Activated CD8-positive, alpha-beta T cell treated with anti-CD3 and anti-CD28 coated beads for 36 hours (primary cell): ENCODE measurements at regions not wholly inside any gene's neighbourhood (a gene's known extent, or its start where the extent isn't known, plus 50 kb on each side); places are given as distances from the start of the nearest gene placed in this dataset.

Experiments used
- ATAC-seq: fragments of 200-7000 bp; cut with Tn5 transposase; one replicate; pipeline ENCODE4 v1.10.0; 2021; ENCODE audit warnings: mild to moderate bottlenecking, moderate library complexity
- CTCF ChIA-PET: fragments of 350-600 bp; sonication (Branson Sonifier 250); formaldehyde crosslinking; loops from one replicate; lab custom pipeline; 2021; ENCODE audit warnings: antibody characterized with exemption; lab: Charles Lee
- POLR2A ChIA-PET: fragments of 350-600 bp; sonication (Branson Sonifier 250); formaldehyde crosslinking; loops from one replicate; lab custom pipeline; 2021; ENCODE audit warnings: antibody characterized with exemption; lab: Charles Lee
- DNase-seq: peaks from one replicate; pipeline ENCODE4 v3.0.0-alpha.2; 2020
- H3K27ac Mint-ChIP-seq: one replicate; pipeline ENCODE4 v1.8.0; 2021; ENCODE audit warnings: mild to moderate bottlenecking, mixed read lengths
- H3K27me3 Mint-ChIP-seq: one replicate; pipeline ENCODE4 v1.8.0; 2021; ENCODE audit warnings: mixed read lengths
- H3K36me3 Mint-ChIP-seq: one replicate; pipeline ENCODE4 v1.8.0; 2021; ENCODE audit warnings: low read depth, mixed read lengths
- H3K4me1 Mint-ChIP-seq: one replicate; pipeline ENCODE4 v1.8.0; 2021; ENCODE audit warnings: low read depth, mixed read lengths
- H3K4me3 Mint-ChIP-seq: one replicate; pipeline ENCODE4 v1.8.0; 2021; ENCODE audit warnings: mild to moderate bottlenecking, moderate library complexity, mixed read lengths
- H3K9me3 Mint-ChIP-seq: one replicate; pipeline ENCODE4 v1.8.0; 2021; ENCODE audit warnings: mixed read lengths
- intact Hi-C: fragments of 100-400 bp; cut with micrococcal nuclease; formaldehyde crosslinking; loops from one replicate; pipeline ENCODE4 v1.10.0; 2022
- TF ChIP-seq, protein P1 (sequence below): fragments of 200-600 bp; IDR thresholded peaks from one replicate; pipeline ENCODE4 v1.8.0; 2022; ENCODE audit warnings: antibody characterized with exemption, mild to moderate bottlenecking

DNA sequence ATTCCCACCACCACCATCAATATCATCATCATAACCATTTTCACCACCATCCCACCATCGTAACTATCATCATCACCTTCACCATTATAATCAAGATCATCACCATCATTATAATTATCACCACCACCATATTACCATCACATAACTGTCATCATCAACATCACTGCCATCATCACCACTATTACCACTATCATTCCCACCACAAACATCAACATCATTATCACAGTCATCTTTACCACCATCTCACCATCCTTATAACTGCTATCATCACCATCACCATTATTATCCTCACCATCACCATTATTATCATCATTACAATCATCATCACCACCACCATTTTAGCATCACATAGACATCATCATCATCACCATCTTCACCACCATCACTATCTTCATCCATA is 167.1 kb upstream of the ZMIZ1 start:
- intact Hi-C loops, result no loop called here
- Mint-ChIP-seq H3K4me1 (no peaks in the 10 kb centered on the region), H3K27me3 (no peaks in the 10 kb centered on the region), H3K36me3 (no peaks in the 10 kb centered on the region), H3K27ac (no peak overlapping the region), H3K9me3 (peaks cover 2% of the 10 kb centered on the region), H3K4me3 (no peak overlapping the region)
- POLR2A ChIA-PET, result no interaction called here
- ATAC-seq (no peak), DNase-seq (no peak)
- TF ChIP-seq, protein P1, sequence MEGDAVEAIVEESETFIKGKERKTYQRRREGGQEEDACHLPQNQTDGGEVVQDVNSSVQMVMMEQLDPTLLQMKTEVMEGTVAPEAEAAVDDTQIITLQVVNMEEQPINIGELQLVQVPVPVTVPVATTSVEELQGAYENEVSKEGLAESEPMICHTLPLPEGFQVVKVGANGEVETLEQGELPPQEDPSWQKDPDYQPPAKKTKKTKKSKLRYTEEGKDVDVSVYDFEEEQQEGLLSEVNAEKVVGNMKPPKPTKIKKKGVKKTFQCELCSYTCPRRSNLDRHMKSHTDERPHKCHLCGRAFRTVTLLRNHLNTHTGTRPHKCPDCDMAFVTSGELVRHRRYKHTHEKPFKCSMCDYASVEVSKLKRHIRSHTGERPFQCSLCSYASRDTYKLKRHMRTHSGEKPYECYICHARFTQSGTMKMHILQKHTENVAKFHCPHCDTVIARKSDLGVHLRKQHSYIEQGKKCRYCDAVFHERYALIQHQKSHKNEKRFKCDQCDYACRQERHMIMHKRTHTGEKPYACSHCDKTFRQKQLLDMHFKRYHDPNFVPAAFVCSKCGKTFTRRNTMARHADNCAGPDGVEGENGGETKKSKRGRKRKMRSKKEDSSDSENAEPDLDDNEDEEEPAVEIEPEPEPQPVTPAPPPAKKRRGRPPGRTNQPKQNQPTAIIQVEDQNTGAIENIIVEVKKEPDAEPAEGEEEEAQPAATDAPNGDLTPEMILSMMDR, result no peak
- CTCF ChIA-PET, result no interaction called here

DNA sequence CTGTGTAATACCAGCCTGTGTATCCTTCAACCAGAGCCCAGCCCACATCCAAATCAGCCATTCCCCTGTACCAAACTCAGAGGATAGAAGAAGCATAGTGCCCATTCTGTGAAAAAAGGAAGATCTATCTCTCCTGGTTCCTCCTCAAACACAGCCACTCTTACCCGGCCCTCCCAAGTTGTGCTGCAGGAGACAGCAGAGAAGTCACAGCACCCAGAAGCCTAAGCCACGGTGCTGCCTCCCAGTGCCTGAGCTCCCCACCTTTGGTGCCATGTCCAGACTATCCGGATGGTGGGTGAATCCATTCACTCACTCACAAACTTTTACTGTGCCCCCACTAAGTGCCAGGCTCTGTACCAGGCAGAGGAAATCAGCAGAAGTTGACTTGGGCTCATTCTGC is 166.0 kb upstream of the ZMIZ1 start:
- ChIA-PET POLR2A (no interaction called here), CTCF (no interaction called here)
- H3K27ac Mint-ChIP-seq, result no peak overlapping the region
- TF ChIP-seq, protein P1, result no peak
- peaks cover 2% of the 10 kb centered on the region for H3K9me3 Mint-ChIP-seq
- H3K36me3 Mint-ChIP-seq, result no peaks in the 10 kb centered on the region
- H3K27me3 Mint-ChIP-seq, result no peaks in the 10 kb centered on the region
- H3K4me3 Mint-ChIP-seq, result no peak overlapping the region
- no peaks in the 10 kb centered on the region for H3K4me1 Mint-ChIP-seq
- no peak for ATAC-seq
- intact Hi-C loops, result no loop called here
- DNase-seq, result no peak

DNA sequence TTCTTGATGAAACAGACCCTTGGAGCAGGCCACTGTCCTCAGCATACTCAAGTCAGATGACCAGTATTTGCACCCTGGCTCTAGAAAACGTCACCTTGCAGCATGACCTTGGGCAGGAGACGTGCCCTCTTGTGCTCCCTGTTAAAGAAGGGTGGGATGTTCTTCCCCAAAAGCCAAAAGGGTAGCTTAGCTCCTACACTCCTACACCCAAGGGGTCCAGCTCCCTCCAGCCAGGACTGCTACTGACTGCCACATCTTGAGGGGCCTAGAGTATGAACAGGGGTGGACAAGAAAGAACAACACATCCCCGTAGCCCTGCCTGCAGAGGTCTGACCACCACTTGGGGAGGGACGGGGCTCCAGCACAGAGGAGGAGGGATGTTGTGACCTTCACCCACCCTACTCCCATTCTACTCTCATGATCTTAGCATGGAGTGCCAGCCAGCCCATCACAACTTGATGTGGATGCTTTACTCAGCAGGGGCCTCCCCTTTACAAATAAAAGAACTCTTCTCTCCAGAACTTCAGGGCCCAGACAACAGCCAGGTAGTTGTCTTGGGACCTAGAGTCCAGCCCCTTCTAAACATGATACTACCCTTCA is 165.3 kb upstream of the ZMIZ1 start:
- Mint-ChIP-seq H3K27ac (no peak overlapping the region), H3K4me1 (no peaks in the 10 kb centered on the region), H3K27me3 (no peaks in the 10 kb centered on the region), H3K4me3 (no peak overlapping the region), H3K9me3 (no peaks in the 10 kb centered on the region), H3K36me3 (no peaks in the 10 kb centered on the region)
- DNase-seq, result no peak
- ChIA-PET POLR2A (no interaction called here), CTCF (no interaction called here)
- intact Hi-C loops, result no loop called here
- no peak for ATAC-seq
- TF ChIP-seq, protein P1, result no peak

DNA sequence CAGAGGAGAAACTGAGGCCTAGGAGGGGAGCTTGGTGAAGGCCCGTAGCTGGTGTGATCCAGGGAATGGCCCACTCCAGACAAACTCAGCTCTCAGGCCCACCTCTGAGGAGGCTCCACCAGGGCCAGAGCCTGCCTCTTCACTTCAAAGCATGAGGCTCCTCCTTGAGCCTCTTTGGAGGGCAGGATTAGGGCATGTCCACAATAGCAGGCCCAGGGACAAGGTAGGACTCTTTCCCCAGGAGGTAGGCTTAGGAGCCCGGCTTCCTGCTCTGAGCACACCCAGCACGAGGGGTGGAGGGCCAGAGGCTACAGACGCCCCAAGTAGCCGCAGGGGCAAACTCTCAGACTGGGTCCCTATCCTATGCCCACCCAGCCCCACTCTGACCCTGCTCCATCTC is 164.6 kb upstream of the ZMIZ1 start:
- ATAC-seq (no peak), DNase-seq (no peak)
- ChIA-PET CTCF (no interaction called here), POLR2A (no interaction called here)
- H3K4me1 Mint-ChIP-seq, result no peaks in the 10 kb centered on the region
- no peaks in the 10 kb centered on the region for H3K27me3 Mint-ChIP-seq
- TF ChIP-seq, protein P1, result no peak
- H3K27ac Mint-ChIP-seq, result no peak overlapping the region
- no peak overlapping the region for H3K4me3 Mint-ChIP-seq
- H3K36me3 Mint-ChIP-seq, result no peaks in the 10 kb centered on the region
- no peaks in the 10 kb centered on the region for H3K9me3 Mint-ChIP-seq
- intact Hi-C loops, result no loop called here

DNA sequence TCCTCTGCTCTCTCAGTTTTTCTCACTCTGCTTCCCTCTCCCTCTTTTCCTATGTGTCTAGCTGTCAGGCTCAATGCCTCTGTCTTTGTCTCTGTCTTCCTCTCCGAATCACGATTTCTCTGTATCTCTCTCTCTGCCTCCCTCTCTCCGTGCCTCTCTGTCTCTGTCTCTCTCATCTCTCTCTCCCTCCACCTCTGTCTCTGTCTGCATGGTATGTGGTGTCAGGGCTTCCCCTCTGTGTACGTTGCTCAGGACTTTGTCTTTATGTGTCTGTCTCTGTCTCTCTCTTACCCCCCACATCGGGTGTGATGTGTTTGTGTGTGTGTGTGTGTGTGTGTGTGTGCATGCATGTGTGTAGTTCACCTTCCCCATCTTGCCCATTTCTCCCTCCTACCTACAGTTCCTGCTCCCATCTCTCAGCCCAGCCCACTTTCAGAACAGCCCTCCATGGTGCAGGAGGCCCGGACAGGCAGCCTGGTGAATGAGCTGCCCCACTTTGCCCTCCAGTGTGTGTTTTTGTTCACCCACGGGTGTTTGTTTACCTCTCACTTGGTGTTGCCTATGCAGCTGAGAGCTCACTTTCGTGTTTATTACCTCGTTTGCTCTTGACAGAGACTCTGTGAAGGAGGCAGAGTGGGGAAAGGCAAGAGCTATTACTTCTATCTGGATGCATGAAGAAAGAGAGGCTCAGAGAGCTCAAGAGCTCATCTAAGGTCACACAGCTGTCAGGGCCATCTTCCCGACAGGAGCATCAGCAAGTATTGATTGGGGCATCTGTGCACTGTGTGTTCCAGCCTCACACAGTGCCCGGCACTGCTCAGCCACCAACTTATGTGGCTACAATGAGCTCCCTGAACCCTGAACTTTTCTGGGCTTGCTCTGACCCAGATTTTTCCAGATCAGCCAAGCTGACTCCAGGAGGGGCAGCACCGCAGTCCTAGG is 163.5 kb upstream of the ZMIZ1 start:
- DNase-seq, result no peak
- H3K9me3 Mint-ChIP-seq, result no peaks in the 10 kb centered on the region

More for the DNA sequence above, 163.5 kb upstream of the ZMIZ1 start:
- H3K27ac Mint-ChIP-seq, result no peak overlapping the region
- TF ChIP-seq, protein P1, result no peak
- no peaks in the 10 kb centered on the region for H3K4me1 Mint-ChIP-seq
- H3K36me3 Mint-ChIP-seq, result no peaks in the 10 kb centered on the region
- no peak for ATAC-seq
- intact Hi-C loops, result no loop called here
- no peaks in the 10 kb centered on the region for H3K27me3 Mint-ChIP-seq
- ChIA-PET CTCF (no interaction called here), POLR2A (no interaction called here)
- no peak overlapping the region for H3K4me3 Mint-ChIP-seq
